A673 (cell line): ENCODE measurements at regions not wholly inside any gene's neighbourhood (a gene's known extent, or its start where the extent isn't known, plus 50 kb on each side); places are given as distances from the start of the nearest gene placed in this dataset.
"Not testable (repeated sequence)": the region's sequence is repeated elsewhere in the genome, so short reads cannot be mapped to it uniquely, and the experiment has no call there.

Experiments
- BruUV-seq: library from RNA; stranded (reverse); fragments of 400-500 nt; replicated peaks from 2 replicates; lab custom pipeline; 2021; lab: Mats Ljungman, UMichigan
- CTCF ChIA-PET: fragments of 300-600 bp; sonication (Branson Sonifier 250); formaldehyde crosslinking; loops from one replicate; lab custom pipeline; 2022; ENCODE audit warnings: antibody characterized with exemption; lab: Charles Lee
- POLR2A ChIA-PET: fragments of 300-600 bp; sonication (Branson Sonifier 250); formaldehyde crosslinking; loops from one replicate; lab custom pipeline; 2022; ENCODE audit warnings: antibody characterized with exemption; ENCODE audit not compliant: low non-redundant PET; lab: Charles Lee
- DNase-seq: peaks from one replicate; pipeline ENCODE4 v3.0.0-alpha.2; 2015; ENCODE audit warnings: low spot score
- H3K27ac ChIP-seq: fragments of 200-600 bp; sonication (generic); 2 replicates; pipeline ENCODE4 v1.5.1; 2016; ENCODE audit warnings: mixed run types, low read depth, mild to moderate bottlenecking, mixed read lengths, antibody characterized with exemption, low read length; ENCODE audit not compliant: poor library complexity, severe bottlenecking
- H3K27me3 ChIP-seq: fragments of 200-600 bp; sonication (generic); replicated peaks from 2 replicates; pipeline ENCODE4 v1.6.1; 2017; ENCODE audit warnings: mixed run types, low read depth, mild to moderate bottlenecking, mixed read lengths, antibody characterized with exemption, low read length; ENCODE audit not compliant: insufficient read depth, poor library complexity
- H3K36me3 ChIP-seq: fragments of 200-600 bp; sonication (generic); 2 replicates; pipeline ENCODE4 v1.6.1; 2016; ENCODE audit warnings: mixed run types, mild to moderate bottlenecking, mixed read lengths, antibody characterized with exemption, low read length; ENCODE audit not compliant: insufficient read depth, poor library complexity, severe bottlenecking
- H3K4me1 ChIP-seq: fragments of 200-600 bp; sonication (generic); 2 replicates; pipeline ENCODE4 v1.6.1; 2017; ENCODE audit warnings: mixed run types, mild to moderate bottlenecking, mixed read lengths, antibody characterized with exemption, low read length; ENCODE audit not compliant: insufficient read depth, poor library complexity, severe bottlenecking
- H3K4me3 ChIP-seq: fragments of 200-600 bp; sonication (generic); 2 replicates; pipeline ENCODE4 v1.5.1; 2016; ENCODE audit warnings: low read depth, mixed run types, mild to moderate bottlenecking, mixed read lengths, low read length; ENCODE audit not compliant: poor library complexity, severe bottlenecking
- H3K9me3 ChIP-seq: fragments of 200-600 bp; sonication (generic); 2 replicates; pipeline ENCODE4 v1.6.1; 2016; ENCODE audit warnings: mixed run types, low read depth, mild to moderate bottlenecking, mixed read lengths, antibody characterized with exemption, low read length; ENCODE audit not compliant: poor library complexity, severe bottlenecking
- EZH2 ChIP-seq: fragments of 200-600 bp; sonication (generic); IDR thresholded peaks from 2 replicates; pipeline ENCODE4 v1.6.1; 2017; ENCODE audit warnings: borderline replicate concordance, low read depth, mild to moderate bottlenecking, mixed read lengths, antibody characterized with exemption, low read length; ENCODE audit not compliant: poor library complexity, severe bottlenecking
- intact Hi-C: fragments of 100-400 bp; cut with micrococcal nuclease; formaldehyde crosslinking; loops from one replicate; pipeline ENCODE4 v1.10.0; 2022; ENCODE audit not compliant: unreplicated experiment
- TF ChIP-seq, protein P1 (sequence below): fragments of 300-800, 200-600 bp; sonication (generic); conservative IDR thresholded peaks from 2 replicates; pipeline ENCODE4 v1.5.1; 2017; ENCODE audit warnings: low read depth, mild to moderate bottlenecking, antibody characterized with exemption, low read length, moderate library complexity, mixed read lengths

GRCh38 chr5:25974451-25974850 is 1063.9 kb downstream of the CDH9 start:
- ChIA-PET POLR2A (no interaction called here), CTCF (no interaction called here)
- Histone ChIP-seq H3K27me3 (no peaks in the 10 kb centered on the region), H3K9me3 (peaks cover 4% of the 10 kb centered on the region), H3K36me3 (no peaks in the 10 kb centered on the region), H3K4me1 (no peaks in the 10 kb centered on the region), H3K27ac (no peak overlapping the region), H3K4me3 (no peak overlapping the region)
- BruUV-seq, result no TSS peak
- intact Hi-C loops, result no loop called here
- DNase-seq, result no peak
- no peak for TF ChIP-seq EZH2
- TF ChIP-seq, protein P1, sequence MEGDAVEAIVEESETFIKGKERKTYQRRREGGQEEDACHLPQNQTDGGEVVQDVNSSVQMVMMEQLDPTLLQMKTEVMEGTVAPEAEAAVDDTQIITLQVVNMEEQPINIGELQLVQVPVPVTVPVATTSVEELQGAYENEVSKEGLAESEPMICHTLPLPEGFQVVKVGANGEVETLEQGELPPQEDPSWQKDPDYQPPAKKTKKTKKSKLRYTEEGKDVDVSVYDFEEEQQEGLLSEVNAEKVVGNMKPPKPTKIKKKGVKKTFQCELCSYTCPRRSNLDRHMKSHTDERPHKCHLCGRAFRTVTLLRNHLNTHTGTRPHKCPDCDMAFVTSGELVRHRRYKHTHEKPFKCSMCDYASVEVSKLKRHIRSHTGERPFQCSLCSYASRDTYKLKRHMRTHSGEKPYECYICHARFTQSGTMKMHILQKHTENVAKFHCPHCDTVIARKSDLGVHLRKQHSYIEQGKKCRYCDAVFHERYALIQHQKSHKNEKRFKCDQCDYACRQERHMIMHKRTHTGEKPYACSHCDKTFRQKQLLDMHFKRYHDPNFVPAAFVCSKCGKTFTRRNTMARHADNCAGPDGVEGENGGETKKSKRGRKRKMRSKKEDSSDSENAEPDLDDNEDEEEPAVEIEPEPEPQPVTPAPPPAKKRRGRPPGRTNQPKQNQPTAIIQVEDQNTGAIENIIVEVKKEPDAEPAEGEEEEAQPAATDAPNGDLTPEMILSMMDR, result no peak

GRCh38 chr5:25970906-25971489 is 1067.4 kb downstream of the CDH9 start:
- TF ChIP-seq, protein P1, result no peak
- BruUV-seq, result no TSS peak
- no peak overlapping the region for H3K4me3 ChIP-seq
- H3K36me3 ChIP-seq, result no peaks in the 10 kb centered on the region
- ChIA-PET CTCF (no interaction called here), POLR2A (no interaction called here)
- H3K27ac ChIP-seq, result no peak overlapping the region
- no peaks in the 10 kb centered on the region for H3K27me3 ChIP-seq
- no peak for DNase-seq
- intact Hi-C loops, result no loop called here
- no peaks in the 10 kb centered on the region for H3K4me1 ChIP-seq
- peaks cover 10% of the 10 kb centered on the region for H3K9me3 ChIP-seq

GRCh38 chr5:25969042-25969441 is 1069.3 kb downstream of the CDH9 start:
- H3K4me1 ChIP-seq, BruUV-seq, H3K36me3 ChIP-seq, DNase-seq, H3K27ac ChIP-seq, POLR2A ChIA-PET, intact Hi-C loops, H3K4me3 ChIP-seq, H3K27me3 ChIP-seq: not testable (repeated sequence)
- CTCF ChIA-PET, result interaction anchor here (0.6 kb wide), 1 partner anchor 850 kb away, joined by 3 read pairs; no protein-coding TSS in a partner anchor
- H3K9me3 ChIP-seq, result peaks cover 24% of the 10 kb centered on the region

DNA sequence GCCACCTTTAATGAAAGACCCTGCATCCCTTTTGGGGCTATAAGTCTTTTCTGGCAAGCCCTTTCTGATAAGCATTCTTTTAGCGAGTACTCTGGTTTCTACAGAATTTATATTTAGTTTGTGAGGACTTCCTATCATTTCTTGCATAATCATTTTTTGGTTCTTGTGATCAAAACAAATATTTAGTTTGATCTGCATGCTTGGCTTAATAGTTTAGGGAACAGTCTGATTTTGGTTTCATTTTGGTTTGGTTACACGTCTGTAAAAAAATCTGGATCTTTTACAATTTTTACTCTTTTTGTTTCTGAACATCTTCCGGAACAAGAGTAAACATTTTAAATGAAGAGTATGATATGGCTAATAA is 1074.4 kb downstream of the CDH9 start:
- H3K27me3 ChIP-seq, result no peaks in the 10 kb centered on the region
- POLR2A ChIA-PET, result no interaction called here

More for the DNA sequence above, 1074.4 kb downstream of the CDH9 start:
- no TSS peak for BruUV-seq
- Histone ChIP-seq H3K4me3 (no peak overlapping the region), H3K4me1 (no peaks in the 10 kb centered on the region), H3K9me3 (peaks cover 21% of the 10 kb centered on the region), H3K27ac (no peak overlapping the region), H3K36me3 (no peaks in the 10 kb centered on the region)
- TF ChIP-seq EZH2, result no peak
- TF ChIP-seq, protein P1, result no peak
- intact Hi-C loops, result no loop called here
- DNase-seq, result no peak
- CTCF ChIA-PET, result no interaction called here
